ENCODE measurements at regions not wholly inside any gene's neighbourhood (a gene's known extent, or its start where the extent isn't known, plus 50 kb on each side); places are given as distances from the start of the nearest gene placed in this dataset.

DNA sequence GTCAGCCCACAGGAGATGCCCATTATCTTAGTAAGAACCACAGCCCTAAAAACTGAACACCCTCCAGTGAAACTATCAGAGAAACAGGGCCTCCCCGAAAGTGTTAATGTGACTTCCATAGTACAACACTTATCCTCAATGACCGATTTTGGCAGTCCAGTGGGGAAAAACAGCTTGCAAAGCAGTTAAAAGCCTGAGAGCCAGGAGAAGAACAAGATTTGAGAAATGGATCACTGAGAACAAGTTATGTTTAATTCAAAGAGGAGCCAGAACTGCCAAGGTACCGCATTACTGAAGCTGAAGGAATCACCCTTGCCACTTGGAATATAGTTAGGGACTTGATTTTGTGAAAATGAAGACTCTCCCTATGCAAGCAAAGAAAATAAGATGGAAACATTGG is 236.9 kb downstream of the QKI start:
- H3K9me1 ChIP-seq (ENCODE audit: control insufficient read depth, extremely low read depth, insufficient read depth, low read length): no peaks in the 10 kb centered on the region
- H3K36me3 ChIP-seq (ENCODE audit: control insufficient read depth in 2 of 2, extremely low read depth in 1 of 2, insufficient read depth in 2 of 2, low read length in 2 of 2): no peaks in the 10 kb centered on the region
- H3K4me2 ChIP-seq (ENCODE audit: control insufficient read depth, extremely low read depth, insufficient read depth, low read depth, low read length): no peak overlapping the region
- FAIRE-seq (no peak), DNase-seq (ENCODE audit: low read depth, low spot score) (no peak)
- no peak overlapping the region for H2AFZ ChIP-seq (ENCODE audit: control insufficient read depth, low read length)
- no peak overlapping the region for H3K27ac ChIP-seq (ENCODE audit: control insufficient read depth, insufficient read depth, low read length)
- H4K20me1 ChIP-seq (ENCODE audit: control insufficient read depth, extremely low read depth, insufficient read depth, low read length): no peaks in the 10 kb centered on the region
- H3K79me2 ChIP-seq (ENCODE audit: control insufficient read depth, insufficient read depth, low read length): no peaks in the 10 kb centered on the region
- dilution Hi-C loops (cut with MboI; ENCODE audit: extremely low pct_ligation_motif_present, low sequenced_read_pairs): no loop called here
- no peaks in the 10 kb centered on the region for H3K9me3 ChIP-seq (ENCODE audit: control insufficient read depth, low read depth, low read length)
- no peak overlapping the region for H3K9ac ChIP-seq (ENCODE audit: control insufficient read depth, extremely low read depth, insufficient read depth, low read length)
- no peaks in the 10 kb centered on the region for H3K4me1 ChIP-seq (ENCODE audit: control insufficient read depth, extremely low read depth, insufficient read depth, low read length)
- H3K27me3 ChIP-seq (ENCODE audit: control insufficient read depth, extremely low read depth, insufficient read depth, low read length): no peaks in the 10 kb centered on the region
- H3K4me3 ChIP-seq (ENCODE audit: control insufficient read depth in 2 of 3, extremely low read depth in 1 of 3, insufficient read depth in 2 of 3, low read depth in 1 of 3, low read length in 3 of 3): no peak overlapping the region
- TF ChIP-seq, protein P1, sequence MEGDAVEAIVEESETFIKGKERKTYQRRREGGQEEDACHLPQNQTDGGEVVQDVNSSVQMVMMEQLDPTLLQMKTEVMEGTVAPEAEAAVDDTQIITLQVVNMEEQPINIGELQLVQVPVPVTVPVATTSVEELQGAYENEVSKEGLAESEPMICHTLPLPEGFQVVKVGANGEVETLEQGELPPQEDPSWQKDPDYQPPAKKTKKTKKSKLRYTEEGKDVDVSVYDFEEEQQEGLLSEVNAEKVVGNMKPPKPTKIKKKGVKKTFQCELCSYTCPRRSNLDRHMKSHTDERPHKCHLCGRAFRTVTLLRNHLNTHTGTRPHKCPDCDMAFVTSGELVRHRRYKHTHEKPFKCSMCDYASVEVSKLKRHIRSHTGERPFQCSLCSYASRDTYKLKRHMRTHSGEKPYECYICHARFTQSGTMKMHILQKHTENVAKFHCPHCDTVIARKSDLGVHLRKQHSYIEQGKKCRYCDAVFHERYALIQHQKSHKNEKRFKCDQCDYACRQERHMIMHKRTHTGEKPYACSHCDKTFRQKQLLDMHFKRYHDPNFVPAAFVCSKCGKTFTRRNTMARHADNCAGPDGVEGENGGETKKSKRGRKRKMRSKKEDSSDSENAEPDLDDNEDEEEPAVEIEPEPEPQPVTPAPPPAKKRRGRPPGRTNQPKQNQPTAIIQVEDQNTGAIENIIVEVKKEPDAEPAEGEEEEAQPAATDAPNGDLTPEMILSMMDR (optimal IDR thresholded peaks at IDR 0.05 in 1 of 3, IDR thresholded peaks at IDR 0.05 in 1 of 3, conservative IDR thresholded peaks at IDR 0.05 in 1 of 3; ENCODE audit: extremely low read depth in 1 of 3, insufficient read depth in 2 of 3, low read length in 3 of 3): no peak
- TF ChIP-seq EZH2 (IDR thresholded peaks at IDR 0.05; ENCODE audit: low read length): no peak

DNA sequence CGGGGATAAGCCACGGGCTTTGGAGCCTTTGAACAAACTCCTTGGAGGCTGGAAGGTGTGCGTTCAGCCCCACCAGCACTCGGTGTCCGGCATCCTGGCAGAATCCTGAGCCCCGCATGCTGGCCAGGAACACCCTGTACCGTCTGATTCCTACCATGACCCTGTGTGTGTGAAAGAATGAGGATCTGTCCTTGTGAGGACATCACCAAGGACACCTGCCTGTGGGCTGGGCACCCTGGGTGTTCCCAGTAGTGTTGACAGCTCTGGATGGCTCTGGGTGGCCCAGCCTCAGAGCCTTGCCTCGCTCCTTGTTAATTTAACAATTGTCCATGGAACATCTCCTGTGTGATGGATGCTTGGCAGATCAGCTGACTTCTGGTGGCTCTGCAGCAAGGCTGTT is 234.3 kb downstream of the QKI start:
- no peak overlapping the region for H3K4me2 ChIP-seq (ENCODE audit: control insufficient read depth, extremely low read depth, insufficient read depth, low read depth, low read length)
- DNase-seq (ENCODE audit: low read depth, low spot score) (no peak), FAIRE-seq (no peak)
- no peaks in the 10 kb centered on the region for H3K9me3 ChIP-seq (ENCODE audit: control insufficient read depth, low read depth, low read length)
- TF ChIP-seq, protein P1 (optimal IDR thresholded peaks at IDR 0.05 in 1 of 3, IDR thresholded peaks at IDR 0.05 in 1 of 3, conservative IDR thresholded peaks at IDR 0.05 in 1 of 3; ENCODE audit: extremely low read depth in 1 of 3, insufficient read depth in 2 of 3, low read length in 3 of 3): no peak
- TF ChIP-seq EZH2 (IDR thresholded peaks at IDR 0.05; ENCODE audit: low read length): no peak
- H4K20me1 ChIP-seq (ENCODE audit: control insufficient read depth, extremely low read depth, insufficient read depth, low read length): no peaks in the 10 kb centered on the region
- H3K36me3 ChIP-seq (ENCODE audit: control insufficient read depth in 2 of 2, extremely low read depth in 1 of 2, insufficient read depth in 2 of 2, low read length in 2 of 2): no peaks in the 10 kb centered on the region
- no peak overlapping the region for H2AFZ ChIP-seq (ENCODE audit: control insufficient read depth, low read length)
- no peaks in the 10 kb centered on the region for H3K9me1 ChIP-seq (ENCODE audit: control insufficient read depth, extremely low read depth, insufficient read depth, low read length)
- no peaks in the 10 kb centered on the region for H3K27me3 ChIP-seq (ENCODE audit: control insufficient read depth, extremely low read depth, insufficient read depth, low read length)
- no peaks in the 10 kb centered on the region for H3K4me1 ChIP-seq (ENCODE audit: control insufficient read depth, extremely low read depth, insufficient read depth, low read length)
- no peaks in the 10 kb centered on the region for H3K79me2 ChIP-seq (ENCODE audit: control insufficient read depth, insufficient read depth, low read length)
- no peak overlapping the region for H3K27ac ChIP-seq (ENCODE audit: control insufficient read depth, insufficient read depth, low read length)
- H3K4me3 ChIP-seq (ENCODE audit: control insufficient read depth in 2 of 3, extremely low read depth in 1 of 3, insufficient read depth in 2 of 3, low read depth in 1 of 3, low read length in 3 of 3): no peak overlapping the region
- no peak overlapping the region for H3K9ac ChIP-seq (ENCODE audit: control insufficient read depth, extremely low read depth, insufficient read depth, low read length)
- dilution Hi-C loops (cut with MboI; ENCODE audit: extremely low pct_ligation_motif_present, low sequenced_read_pairs): no loop called here

Data from keratinocyte (primary cell).